GM21786 (cell line): ENCODE measurements at regions not wholly inside any gene's neighbourhood (a gene's known extent, or its start where the extent isn't known, plus 50 kb on each side); places are given as distances from the start of the nearest gene placed in this dataset.
"Not testable (repeated sequence)": the region's sequence is repeated elsewhere in the genome, so short reads cannot be mapped to it uniquely, and the experiment has no call there.

ENCODE experiments used
- ATAC-seq: cut with Tn5 transposase; IDR thresholded peaks from one replicate; pipeline ENCODE4 v1.9.1; 2021; ENCODE audit not compliant: unreplicated experiment

DNA sequence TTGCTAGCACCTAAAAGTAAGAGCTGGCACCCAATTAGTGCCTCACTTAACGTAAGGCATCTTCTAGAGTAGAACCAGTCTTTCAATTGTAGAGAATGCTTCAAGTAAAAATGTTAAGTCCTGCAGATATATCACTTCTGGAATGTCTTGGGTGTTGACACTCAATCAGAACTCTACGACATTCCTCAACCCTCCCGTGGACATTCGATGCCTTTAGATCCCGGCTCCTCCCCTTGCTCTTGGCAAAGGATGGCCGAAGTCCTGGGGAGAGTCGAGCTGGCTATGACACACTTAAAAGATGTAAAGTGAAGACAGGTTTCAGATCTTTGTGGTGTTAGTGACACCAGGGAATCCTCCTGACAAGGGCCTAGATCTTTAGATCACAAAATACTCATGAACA is 87.5 kb upstream of the ERCC6L2 start:
- no peak for ATAC-seq

DNA sequence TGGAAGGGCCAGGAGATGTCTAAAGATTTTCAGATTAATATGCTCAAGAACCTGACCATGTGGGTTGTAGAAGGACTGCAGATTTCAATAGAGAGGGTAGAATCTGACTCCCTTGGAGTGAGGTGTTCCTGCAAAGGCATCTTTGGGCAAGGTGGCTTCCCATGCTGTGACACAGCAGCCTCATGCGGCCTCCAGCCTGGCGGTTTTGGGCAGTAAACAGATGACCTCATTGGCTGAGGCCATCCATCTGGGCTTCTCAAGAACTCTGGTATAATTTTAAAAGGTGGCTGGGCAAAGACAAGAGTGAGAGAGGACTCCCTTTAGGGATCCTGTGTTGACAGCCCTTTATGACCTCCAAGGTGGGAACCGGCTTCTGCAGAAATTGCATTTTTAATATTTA is 90.3 kb upstream of the ERCC6L2 start:
- no peak for ATAC-seq

- no peak for ATAC-seq
These were observed 91.2 kb upstream of the ERCC6L2 start for GRCh38 chr9:95784318-95784717.

GRCh38 chr9:95783426-95783975 is 92.0 kb upstream of the ERCC6L2 start:
- ATAC-seq: no peak

- ATAC-seq: no peak
These were observed 94.7 kb upstream of the ERCC6L2 start for GRCh38 chr9:95780751-95781150.

- ATAC-seq: no peak
These were observed 95.4 kb upstream of the ERCC6L2 start for GRCh38 chr9:95780121-95780520.

GRCh38 chr9:95779597-95779996 is 95.9 kb upstream of the ERCC6L2 start:
- ATAC-seq: not testable (repeated sequence)

DNA sequence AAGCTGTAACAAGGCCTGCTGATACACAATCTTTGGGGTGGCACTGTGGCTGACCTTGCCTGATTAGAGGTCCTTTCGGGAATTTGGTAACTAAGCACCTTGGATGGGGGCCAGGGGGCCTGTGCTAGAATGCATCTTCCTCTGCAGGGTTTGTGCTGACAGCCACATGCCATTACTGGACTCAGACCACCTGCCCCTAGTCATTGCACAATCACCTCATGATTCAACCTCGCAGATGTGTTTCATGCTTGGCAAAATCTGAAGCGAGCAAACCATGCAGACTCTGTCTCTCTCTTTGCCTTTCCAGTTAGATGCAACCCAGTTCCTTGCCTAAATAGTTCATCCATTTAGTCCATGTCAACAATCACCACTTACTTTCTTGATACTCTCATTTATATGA is 96.5 kb upstream of the ERCC6L2 start:
- ATAC-seq: no peak

DNA sequence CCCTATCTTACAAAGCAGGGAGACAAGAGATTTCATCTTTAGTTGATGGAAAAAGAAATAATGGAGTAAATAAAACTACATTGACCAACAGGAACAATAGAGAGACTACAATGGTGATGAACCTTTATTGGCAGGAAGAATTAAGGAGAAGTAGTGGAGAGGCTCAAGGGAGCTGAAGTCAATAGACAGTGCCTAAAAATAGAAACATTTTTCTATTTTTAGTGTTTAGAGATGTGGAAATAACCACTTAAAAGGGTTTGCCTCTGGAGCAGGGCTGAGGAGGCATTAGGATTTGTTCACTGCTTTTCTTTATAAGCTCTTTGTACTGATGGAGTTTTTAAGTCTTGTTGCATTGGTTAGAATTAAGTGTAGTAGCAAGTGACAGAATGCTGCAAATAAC is 98.4 kb upstream of the ERCC6L2 start:
- no peak for ATAC-seq

- no peak for ATAC-seq
These were observed 99.3 kb upstream of the ERCC6L2 start for GRCh38 chr9:95776176-95776575.

DNA sequence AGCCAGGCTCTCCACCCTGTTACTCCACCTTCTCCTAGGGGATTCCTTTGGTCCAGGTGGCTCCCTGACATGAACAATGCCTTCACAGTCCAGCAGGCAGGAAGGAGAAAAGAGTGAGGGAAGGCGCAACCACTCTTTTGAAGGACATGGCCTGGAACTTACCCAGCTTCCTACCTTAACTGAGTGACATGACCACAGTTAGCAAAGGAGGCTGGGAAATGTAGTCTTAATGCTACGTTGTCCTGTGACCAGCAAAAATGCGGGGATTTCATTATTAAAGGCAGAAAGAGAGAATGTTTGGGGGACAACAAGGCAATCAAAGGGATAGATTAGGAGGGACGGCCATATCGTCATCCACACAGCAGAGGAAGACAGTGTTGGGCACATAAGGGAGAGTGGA is 100.3 kb upstream of the ERCC6L2 start:
- no peak for ATAC-seq

GRCh38 chr9:95773053-95773418 is 102.5 kb upstream of the ERCC6L2 start:
- ATAC-seq: no peak

GRCh38 chr9:95772320-95773052 is 103.0 kb upstream of the ERCC6L2 start:
- ATAC-seq: no peak

DNA sequence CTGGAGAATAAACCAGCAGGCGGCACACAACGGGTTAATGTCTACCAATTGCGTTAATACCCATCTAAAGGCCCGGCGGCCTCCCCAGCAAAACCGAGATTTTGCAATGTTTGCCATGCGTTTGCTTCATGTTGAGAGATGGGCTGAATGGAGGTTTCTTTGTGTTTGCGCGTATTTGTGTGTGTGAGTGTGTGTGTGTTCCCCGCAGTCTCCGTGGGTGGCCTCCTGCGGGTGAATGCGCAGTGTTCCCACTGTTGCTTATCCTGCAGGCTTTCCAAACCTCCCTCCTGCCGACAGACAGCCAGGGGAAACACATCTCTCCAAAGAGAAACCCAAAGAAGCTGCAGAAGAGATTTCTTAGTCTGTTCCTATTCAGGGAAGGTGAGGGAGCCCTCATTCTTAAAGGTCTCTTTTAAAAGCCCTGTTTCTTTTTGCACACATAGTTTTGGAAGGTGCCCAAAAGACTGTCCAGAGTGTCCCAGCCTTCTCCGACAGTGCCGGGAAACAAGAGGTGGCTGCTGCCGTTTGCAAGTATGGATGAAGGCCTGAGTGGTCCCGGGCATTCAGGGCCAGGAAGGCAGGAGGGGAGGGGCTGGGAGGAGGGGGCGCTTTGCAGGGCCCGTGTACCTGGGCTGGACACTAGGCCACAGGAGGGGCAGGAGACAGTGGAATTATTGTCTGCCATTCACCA is 103.8 kb upstream of the ERCC6L2 start:
- no peak for ATAC-seq

- ATAC-seq: no peak
These were observed 104.8 kb upstream of the ERCC6L2 start for GRCh38 chr9:95770653-95771131.

- no peak for ATAC-seq
These were observed 105.5 kb upstream of the ERCC6L2 start for GRCh38 chr9:95769909-95770433.

DNA sequence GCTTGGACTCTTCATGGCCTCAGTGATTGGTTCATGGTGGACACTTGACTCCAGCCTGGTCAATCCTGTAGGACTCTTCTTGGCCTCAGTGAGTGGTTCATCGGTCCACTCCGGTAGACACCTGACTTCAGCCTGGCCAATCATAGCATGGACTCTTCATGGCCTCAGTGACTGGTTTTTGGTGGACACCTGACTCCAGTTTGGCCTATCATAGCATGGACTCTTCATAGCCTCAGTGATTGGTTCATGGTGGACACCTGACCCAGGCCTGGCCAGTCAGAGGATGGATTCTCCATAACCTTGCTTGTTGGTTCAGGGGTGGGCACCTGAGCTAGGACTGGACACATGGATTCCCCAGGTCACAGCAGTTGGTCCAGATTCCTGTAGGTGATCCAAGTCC is 106.0 kb upstream of the ERCC6L2 start:
- ATAC-seq: no peak

DNA sequence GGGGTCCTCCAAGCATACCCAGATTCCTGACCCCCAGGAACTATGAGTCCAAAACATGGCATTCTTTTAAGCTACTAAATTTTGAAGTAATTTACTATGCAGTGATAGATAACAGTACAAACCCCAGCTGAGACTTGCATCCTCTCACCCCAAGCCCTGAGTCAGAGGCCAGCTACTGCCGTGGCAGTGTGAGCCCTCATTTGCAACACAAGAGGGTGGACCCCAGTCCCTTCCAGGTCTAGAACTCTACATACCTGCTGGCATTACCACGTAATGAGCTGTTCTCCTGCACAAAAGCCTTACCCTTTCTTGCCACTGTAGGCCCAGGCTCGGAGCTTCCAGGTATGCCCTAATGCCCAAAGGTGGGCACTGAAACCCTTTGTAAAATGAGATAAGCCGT is 108.6 kb upstream of the ERCC6L2 start:
- ATAC-seq: no peak

DNA sequence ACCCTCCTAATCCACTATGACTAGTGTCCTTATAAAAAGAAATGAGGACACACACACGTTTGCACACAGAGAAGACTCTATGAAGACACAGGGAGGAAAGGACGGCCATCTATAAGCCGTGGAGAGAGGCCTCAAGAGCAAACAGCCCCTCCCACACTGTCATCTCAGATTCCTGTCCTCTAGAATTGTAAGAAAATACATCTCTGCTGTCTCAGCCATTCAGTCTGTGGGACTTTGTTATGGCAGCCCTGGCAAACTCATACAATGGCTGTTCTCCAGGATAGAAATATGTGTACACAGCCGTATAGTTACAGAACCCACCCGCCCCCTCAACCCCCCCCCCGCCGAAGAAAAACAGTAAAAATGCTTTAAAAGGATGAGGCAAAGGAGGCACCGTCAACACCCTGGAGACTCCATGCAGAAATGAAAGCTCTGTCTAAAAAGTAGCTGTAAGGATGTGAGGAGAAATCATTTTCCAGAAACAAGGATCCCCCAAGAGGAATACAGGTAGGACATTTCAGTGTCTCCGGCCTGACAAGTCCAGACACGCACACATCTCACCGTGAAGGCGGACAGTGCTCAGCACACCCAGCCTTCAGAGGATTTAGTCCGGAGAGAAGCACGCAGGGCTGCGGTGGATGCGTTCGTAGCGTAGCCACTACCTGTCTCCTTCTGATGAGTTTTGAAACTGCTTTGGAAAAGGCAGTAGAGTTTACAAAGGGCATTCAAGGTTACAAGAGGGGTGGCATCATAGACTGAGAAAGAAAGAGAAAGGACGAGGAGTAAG is 110.8 kb upstream of the ERCC6L2 start:
- no peak for ATAC-seq

- ATAC-seq: no peak
These were observed 111.5 kb upstream of the ERCC6L2 start for GRCh38 chr9:95763983-95764382.

- no peak for ATAC-seq
These were observed 112.5 kb upstream of the ERCC6L2 start for GRCh38 chr9:95763006-95763405.
